IMR-90 (cell line): ENCODE measurements at regions not wholly inside any gene's neighbourhood (a gene's known extent, or its start where the extent isn't known, plus 50 kb on each side); places are given as distances from the start of the nearest gene placed in this dataset.

Experiments
- ATAC-seq: fragments of 200-7000 bp; cut with Tn5 transposase; 2 replicates; pipeline ENCODE4 v1.9.1; 2020; ENCODE audit warnings: low read depth, mild to moderate bottlenecking, moderate library complexity
- BruUV-seq: library from RNA; stranded (reverse); fragments of 400-500 nt; replicated peaks from 2 replicates; lab custom pipeline; 2021; lab: Mats Ljungman, UMichigan
- CTCF ChIA-PET: fragments of 300-600 bp; formaldehyde crosslinking; extraction: SDS; loops from one replicate; lab custom pipeline; 2021; ENCODE audit warnings: antibody characterized with exemption; lab: Yijun Ruan, JAX
- POLR2A ChIA-PET: fragments of 300-600 bp; sonication (Branson Sonifier 250); formaldehyde crosslinking; loops from one replicate; lab custom pipeline; 2022; ENCODE audit warnings: antibody characterized with exemption; ENCODE audit not compliant: unreplicated experiment; lab: Charles Lee
- DNase-seq: peaks from one replicate; pipeline ENCODE4 v3.0.0; 2013
- H2AFZ ChIP-seq: replicated peaks from 2 replicates; pipeline ENCODE3; 2013; ENCODE audit warnings: low read length, mild to moderate bottlenecking; ENCODE audit not compliant: poor library complexity
- H2AK5ac ChIP-seq: 2 replicates; pipeline ENCODE4 v1.6.1; 2013; ENCODE audit warnings: low read depth, low read length, inconsistent platforms
- H2AK9ac ChIP-seq: replicated peaks from 2 replicates; pipeline ENCODE3; 2013; ENCODE audit warnings: mild to moderate bottlenecking, low read depth, low read length, moderate library complexity; ENCODE audit not compliant: poor library complexity
- H2BK120ac ChIP-seq: 2 replicates; pipeline ENCODE4 v1.6.1; 2013; ENCODE audit warnings: low read depth, low read length, inconsistent platforms
- H2BK15ac ChIP-seq: 3 replicates; pipeline ENCODE4 v1.6.1; 2013; ENCODE audit warnings: low read depth, low read length, inconsistent platforms
- H2BK20ac ChIP-seq: 2 replicates; pipeline ENCODE4 v1.6.1; 2013; ENCODE audit warnings: low read depth, mild to moderate bottlenecking, inconsistent platforms, low read length, moderate library complexity
- H2BK5ac ChIP-seq: 2 replicates; pipeline ENCODE4 v1.6.1; 2013; ENCODE audit warnings: mild to moderate bottlenecking, low read depth, low read length, inconsistent platforms; ENCODE audit not compliant: poor library complexity, severe bottlenecking
- H3K14ac ChIP-seq: replicated peaks from 2 replicates; pipeline ENCODE4 v1.6.1; 2013; ENCODE audit warnings: low read depth, low read length, inconsistent platforms
- H3K18ac ChIP-seq: 2 replicates; pipeline ENCODE4 v1.6.1; 2013; ENCODE audit warnings: low read depth, low read length, control low read depth
- H3K23ac ChIP-seq: 2 replicates; pipeline ENCODE4 v1.6.1; 2013; ENCODE audit warnings: low read depth, low read length, inconsistent platforms
- H3K27ac ChIP-seq: 2 replicates; pipeline ENCODE4 v1.5.1; 2013; ENCODE audit warnings: mild to moderate bottlenecking, control low read depth, low read length; ENCODE audit not compliant: insufficient read depth
- H3K27me3 ChIP-seq: 2 replicates; pipeline ENCODE4 v1.6.1; 2013; ENCODE audit warnings: low read length; ENCODE audit not compliant: control insufficient read depth, insufficient read depth
- H3K36me3 ChIP-seq: 2 replicates; pipeline ENCODE4 v1.6.1; 2013; ENCODE audit warnings: low read length, mixed read lengths; ENCODE audit not compliant: control insufficient read depth, insufficient read depth
- H3K4ac ChIP-seq: 2 replicates; pipeline ENCODE4 v1.6.1; 2013; ENCODE audit warnings: low read depth, low read length, inconsistent platforms
- H3K4me1 ChIP-seq: 2 replicates; pipeline ENCODE4 v1.6.1; 2013; ENCODE audit warnings: low read length, mixed read lengths; ENCODE audit not compliant: control insufficient read depth, insufficient read depth
- H3K4me2 ChIP-seq: 2 replicates; pipeline ENCODE4 v1.6.1; 2013; ENCODE audit warnings: low read depth, mild to moderate bottlenecking, control low read depth, low read length, moderate library complexity
- H3K4me3 ChIP-seq: 2 replicates; pipeline ENCODE4 v1.5.1; 2013; ENCODE audit warnings: low read depth, mild to moderate bottlenecking, control low read depth, low read length, moderate library complexity; ENCODE audit not compliant: insufficient read depth
- H3K56ac ChIP-seq: 2 replicates; pipeline ENCODE4 v1.6.1; 2013; ENCODE audit warnings: low read length, inconsistent platforms; ENCODE audit not compliant: insufficient read depth; ENCODE audit errors: extremely low read depth
- H3K79me1 ChIP-seq, 2 experiments: 2 replicates each; pipeline ENCODE4 v1.6.1; 2013; ENCODE audit warnings: low read length in 2 of 2, inconsistent platforms in 1 of 2, low read depth in 1 of 2
- H3K9ac ChIP-seq: 2 replicates; pipeline ENCODE4 v1.6.1; 2013; ENCODE audit warnings: low read depth, low read length, control low read depth
- H3K9me1 ChIP-seq: 2 replicates; pipeline ENCODE4 v1.6.1; 2013; ENCODE audit warnings: low read length, inconsistent platforms; ENCODE audit not compliant: insufficient read depth
- H3K9me3 ChIP-seq: 2 replicates; pipeline ENCODE4 v1.6.1; 2013; ENCODE audit warnings: low read length; ENCODE audit not compliant: control insufficient read depth, insufficient read depth
- H4K20me1 ChIP-seq: 2 replicates; pipeline ENCODE4 v1.6.1; 2013; ENCODE audit warnings: low read length, inconsistent platforms; ENCODE audit not compliant: insufficient read depth
- H4K5ac ChIP-seq: 2 replicates; pipeline ENCODE4 v1.6.1; 2013; ENCODE audit warnings: mild to moderate bottlenecking, low read depth, low read length, control low read depth
- H4K8ac ChIP-seq, 2 experiments: 2 replicates each; pipeline ENCODE4 v1.6.1; 2013; ENCODE audit warnings: low read depth in 2 of 2, low read length in 2 of 2, control low read depth in 1 of 2, inconsistent platforms in 1 of 2
- H4K91ac ChIP-seq: 2 replicates; pipeline ENCODE4 v1.6.1; 2013; ENCODE audit warnings: low read depth, low read length, inconsistent platforms; ENCODE audit not compliant: insufficient read depth
- BHLHE40 ChIP-seq: fragments of 150-350 bp; IDR thresholded peaks from 2 replicates; pipeline ENCODE4 v1.6.1; 2016; ENCODE audit warnings: mild to moderate bottlenecking, low read depth, low read length
- CEBPB ChIP-seq: IDR thresholded peaks from 2 replicates; pipeline ENCODE4 v1.6.1; 2012; ENCODE audit warnings: low read depth, low read length, improper control_type of control experiment
- ELK1 ChIP-seq: fragments of 150-350 bp; IDR thresholded peaks from 2 replicates; pipeline ENCODE4 v1.6.1; 2016; ENCODE audit warnings: low read depth, mild to moderate bottlenecking, low read length, moderate library complexity, borderline replicate concordance
- MAFK ChIP-seq: IDR thresholded peaks from 2 replicates; pipeline ENCODE4 v1.6.1; 2012; ENCODE audit warnings: low read depth, low read length, improper control_type of control experiment
- MAZ ChIP-seq: IDR thresholded peaks from 2 replicates; pipeline ENCODE4 v1.6.1; 2012; ENCODE audit warnings: low read depth, mild to moderate bottlenecking, low read length, improper control_type of control experiment, moderate library complexity, borderline replicate concordance
- MXI1 ChIP-seq: IDR thresholded peaks from 2 replicates; pipeline ENCODE4 v1.6.1; 2012; ENCODE audit warnings: low read depth, mild to moderate bottlenecking, low read length, moderate library complexity, borderline replicate concordance
- RAD21 ChIP-seq: IDR thresholded peaks from 2 replicates; pipeline ENCODE4 v1.6.1; 2012; ENCODE audit warnings: low read length, improper control_type of control experiment
- RFX5 ChIP-seq: IDR thresholded peaks from 2 replicates; pipeline ENCODE4 v1.8.0; 2012; ENCODE audit warnings: low read depth, mild to moderate bottlenecking, low read length, moderate library complexity
- WGBS, 2 experiments: methylation state at CpG; one replicate each; pipeline versions ENCODE4 v1.1.5 to v1.1.7; 2013; ENCODE audit warnings: missing lambda C conversion rate in 2 of 2; ENCODE audit not compliant: insufficient read length in 1 of 2; ENCODE audit errors: extremely low coverage in 2 of 2; 5-methylcytosine and 5-hydroxymethylcytosine counted together
- dilution Hi-C: fragments of 300-500 bp; cut with HindIII; formaldehyde crosslinking; loops from one replicate; pipeline ENCODE4 v1.14.3; 2018; ENCODE audit warnings: low sequenced_read_pairs; ENCODE audit not compliant: unreplicated experiment
- in situ Hi-C: fragments of 300-500 bp; cut with MboI; formaldehyde crosslinking; loops from 3 replicates; pipeline ENCODE4 v1.14.3; 2019; ENCODE audit warnings: low sequenced_read_pairs, inconsistent platforms, mixed read lengths
- intact Hi-C: fragments of 100-400 bp; cut with micrococcal nuclease; formaldehyde crosslinking; loops from 2 replicates; pipeline ENCODE4 v1.10.0; 2022

GRCh38 chr5:74042559-74042958 lies 416.6 kb downstream of the ARHGEF28 start:
- H3K79me1 ChIP-seq = no peaks in the 10 kb centered on the region
- peak; percentile 5 for DNase-seq
- BruUV-seq = no TSS peak
- no peak overlapping the region for H3K56ac ChIP-seq
- H2AFZ ChIP-seq = peak overlapping the region; percentile 1
- H3K9me1 ChIP-seq = no peaks in the 10 kb centered on the region
- no peaks in the 10 kb centered on the region for H3K27me3 ChIP-seq
- no peak overlapping the region for H3K9ac ChIP-seq
- H4K8ac ChIP-seq = no peak overlapping the region
- POLR2A ChIA-PET = no interaction called here
- no peak overlapping the region for H3K18ac ChIP-seq
- peak; percentile 27 for ATAC-seq
- 100% methylated on average over 1 of the region's 7 CpGs; no CpG with 5 or more reads in 1 of the 2 experiments for WGBS, 2 experiments
- H2AK9ac ChIP-seq = no peak overlapping the region
- 0 out of 2 replicates have a peak overlapping the region, but pooled peaks have one; percentile 12 for H2BK20ac ChIP-seq
- H2BK5ac ChIP-seq = no peak overlapping the region
- 0 out of 3 replicates have a peak overlapping the region, but pooled peaks have one; percentile 24 for H2BK15ac ChIP-seq
- H2AK5ac ChIP-seq = peak overlapping the region; percentile 42
- H4K20me1 ChIP-seq = no peaks in the 10 kb centered on the region
- H3K4me3 ChIP-seq = no peak overlapping the region
- H2BK120ac ChIP-seq = no peak overlapping the region
- H3K14ac ChIP-seq = no peak overlapping the region; the same call in 1 of the 2 replicates
- H3K36me3 ChIP-seq = no peaks in the 10 kb centered on the region
- no peak overlapping the region for H3K27ac ChIP-seq
- TF ChIP-seq MAZ (no peak), BHLHE40 (no peak), RFX5 (no peak), ELK1 (no peak), MXI1 (no peak), RAD21 (no peak), CEBPB (no peak), MAFK (no peak)
- peaks cover 3% of the 10 kb centered on the region; the same call in 1 of the 2 replicates for H3K4me1 ChIP-seq
- intact Hi-C loops = loop anchor here (5.0 kb wide), 1 partner anchor 110 kb away; no protein-coding TSS in a partner anchor
- no peak overlapping the region for H3K23ac ChIP-seq
- no peaks in the 10 kb centered on the region for H3K9me3 ChIP-seq
- dilution Hi-C loops = no loop called here
- in situ Hi-C loops = no loop called here
- no peak overlapping the region for H4K91ac ChIP-seq
- H3K4me2 ChIP-seq = no peak overlapping the region
- CTCF ChIA-PET = interaction anchor here (0.6 kb wide), 1 partner anchor 506 kb away, joined by 4 read pairs; no protein-coding TSS in a partner anchor
- H3K4ac ChIP-seq = peak overlapping the region; percentile 3; the same call in 1 of the 2 replicates
- no peak overlapping the region for H4K5ac ChIP-seq
